Left lobe of liver (tissue), 2 donors: ENCODE measurements at regions not wholly inside any gene's neighbourhood (a gene's known extent, or its start where the extent isn't known, plus 50 kb on each side); places are given as distances from the start of the nearest gene placed in this dataset.
A peak's percentile ranks its signal among the peaks of the same experiment; 100 is the strongest.
"Not testable (repeated sequence)": the region's sequence is repeated elsewhere in the genome, so short reads cannot be mapped to it uniquely, and the experiment has no call there.

ENCODE experiments used
- ATAC-seq: fragments of 200-7000 bp; cut with Tn5 transposase; one replicate; pipeline ENCODE4 v1.9.1; 2020; ENCODE audit warnings: mild to moderate bottlenecking, moderate library complexity
- DNase-seq: peaks from one replicate; pipeline ENCODE4 v3.0.0-alpha.2; 2020; ENCODE audit warnings: low spot score
- donor health status: DM: no; HTN: no; CAD: no; lungs with moderate emphysema.
- donor health status: DM: no; HTN: yes; CAD: no.

DNA sequence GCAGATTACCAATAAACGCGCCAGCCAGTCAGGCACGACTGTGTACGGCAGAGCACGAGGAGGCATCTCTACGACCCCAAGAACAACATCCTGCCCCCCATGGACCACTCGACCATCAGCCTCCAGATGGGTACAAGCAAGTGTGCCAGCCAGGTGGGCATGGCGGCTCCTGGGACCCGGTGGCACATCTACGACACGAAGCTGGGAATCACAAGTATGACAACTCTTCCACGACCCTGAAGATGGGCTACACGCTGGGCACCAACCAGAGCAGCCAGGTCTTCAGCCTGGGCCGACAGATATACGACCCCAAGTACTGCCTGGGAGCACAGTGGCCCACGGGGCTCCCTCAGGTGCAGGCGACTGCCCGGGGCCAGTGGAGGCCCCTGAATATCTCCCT is 217.6 kb downstream of the POTED start:
- no peak for ATAC-seq
- no peak for DNase-seq

- ATAC-seq, DNase-seq: not testable (repeated sequence)
Measured at GRCh38 chr21:13826511-13826910, 216.9 kb downstream of the POTED start.

- ATAC-seq, DNase-seq: not testable (repeated sequence)
Measured at GRCh38 chr21:13825218-13825778, 215.7 kb downstream of the POTED start.

DNA sequence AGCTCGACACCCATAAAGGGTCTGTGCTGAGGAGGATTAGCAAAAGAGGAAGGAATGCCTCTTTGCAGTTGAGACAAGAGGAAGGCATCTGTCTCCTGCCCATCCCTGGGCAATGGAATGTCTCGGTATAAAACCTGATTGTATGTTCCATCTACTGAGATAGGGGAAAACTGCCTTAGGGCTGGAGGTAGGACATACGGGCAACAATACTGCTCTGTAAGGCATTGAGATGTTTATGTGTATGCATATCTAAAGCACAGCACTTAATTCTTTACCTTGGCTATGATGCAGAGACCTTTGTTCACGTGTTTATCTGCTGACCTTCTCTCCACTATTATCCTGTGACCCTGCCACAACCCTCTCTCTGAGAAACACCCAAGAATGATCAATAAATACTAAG is 210.7 kb downstream of the POTED start:
- not testable (repeated sequence) for DNase-seq, ATAC-seq

DNA sequence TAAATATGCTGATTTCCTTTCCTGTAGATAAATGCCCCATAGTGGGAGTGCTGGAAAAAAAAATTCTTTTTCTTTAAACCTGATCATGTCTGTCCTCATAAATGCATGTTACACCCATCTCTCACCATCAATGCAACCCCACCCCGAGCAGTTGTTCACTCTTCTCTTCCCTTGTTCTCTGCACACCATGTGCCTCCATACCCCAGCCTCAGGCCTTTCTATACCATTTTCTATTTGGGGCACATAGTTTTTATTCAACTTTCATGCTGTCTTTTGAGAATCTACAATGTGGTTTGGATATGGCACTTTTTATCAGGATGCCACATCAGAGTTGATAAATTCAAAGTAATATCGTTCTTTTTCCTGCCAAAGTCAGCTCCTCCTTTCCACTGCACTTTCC is 202.6 kb downstream of the POTED start:
- DNase-seq, ATAC-seq: not testable (repeated sequence)

GRCh38 chr21:13810559-13810958 is 201.0 kb downstream of the POTED start:
- not testable (repeated sequence) for DNase-seq, ATAC-seq

DNA sequence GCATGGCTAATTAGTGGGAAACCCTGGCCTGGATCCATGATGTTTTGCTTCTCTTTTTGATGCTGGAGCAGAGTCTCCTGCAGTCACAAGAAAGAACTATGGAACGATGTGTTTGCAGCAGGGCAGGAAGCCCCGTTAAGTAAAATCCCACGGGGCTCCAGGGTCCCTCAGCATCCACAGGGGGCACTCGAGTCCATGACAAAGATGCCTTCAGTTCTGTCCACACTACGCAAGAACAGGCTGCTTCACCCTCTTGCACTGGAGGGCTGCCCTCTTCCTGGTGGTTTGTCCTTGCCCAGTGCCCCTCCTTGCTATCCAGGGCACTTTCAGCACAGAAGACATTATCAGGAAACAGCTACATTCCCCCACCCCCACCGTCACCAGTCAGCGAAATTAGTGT is 196.9 kb downstream of the POTED start:
- peak; percentile 25 for ATAC-seq
- DNase-seq, result not testable (repeated sequence)

DNA sequence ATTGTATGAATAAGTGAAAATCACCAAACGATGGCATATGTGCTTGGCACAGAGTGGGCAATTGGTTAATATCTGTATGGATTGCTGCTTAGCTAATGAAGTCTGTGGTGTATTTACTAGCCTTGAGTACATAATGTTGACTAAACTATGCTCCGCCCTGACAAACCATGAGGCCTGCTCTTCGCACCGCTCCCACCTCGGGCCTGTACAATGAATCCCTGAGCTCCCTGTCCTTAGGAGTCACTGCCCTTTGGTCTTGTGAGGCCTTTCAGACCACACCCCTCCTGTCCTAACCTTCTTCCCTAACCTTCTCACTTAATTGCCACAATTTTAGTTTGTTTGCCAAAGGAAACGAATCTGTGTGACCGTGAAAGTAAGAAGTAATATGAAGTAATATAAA is 193.2 kb downstream of the POTED start:
- not testable (repeated sequence) for ATAC-seq, DNase-seq
